Osteocyte (in vitro differentiated cells): ENCODE measurements at regions not wholly inside any gene's neighbourhood (a gene's known extent, or its start where the extent isn't known, plus 50 kb on each side); places are given as distances from the start of the nearest gene placed in this dataset.

Source experiments
- DNase-seq: peaks from one replicate; pipeline ENCODE4 v3.0.0; 2021; ENCODE audit warnings: mixed read lengths; ENCODE audit not compliant: unreplicated experiment; ENCODE audit errors: extremely low spot score
- H3K27ac Mint-ChIP-seq: one replicate; pipeline ENCODE4 v1.8.0; 2021; ENCODE audit warnings: mild to moderate bottlenecking, mixed read lengths; ENCODE audit not compliant: unreplicated experiment
- H3K27me3 Mint-ChIP-seq: one replicate; pipeline ENCODE4 v1.8.0; 2021; ENCODE audit warnings: mixed read lengths; ENCODE audit not compliant: unreplicated experiment
- H3K36me3 Mint-ChIP-seq: one replicate; pipeline ENCODE4 v1.8.0; 2021; ENCODE audit warnings: mixed read lengths; ENCODE audit not compliant: unreplicated experiment
- H3K4me1 Mint-ChIP-seq: one replicate; pipeline ENCODE4 v1.8.0; 2021; ENCODE audit warnings: mixed read lengths; ENCODE audit not compliant: unreplicated experiment
- H3K4me3 Mint-ChIP-seq: one replicate; pipeline ENCODE4 v1.8.0; 2021; ENCODE audit warnings: mild to moderate bottlenecking, moderate library complexity, mixed read lengths; ENCODE audit not compliant: unreplicated experiment
- H3K9me3 Mint-ChIP-seq: one replicate; pipeline ENCODE4 v1.8.0; 2021; ENCODE audit warnings: mixed read lengths; ENCODE audit not compliant: unreplicated experiment
- TF ChIP-seq, protein P1 (sequence below): fragments of 200-600 bp; sonication (generic); IDR thresholded peaks from 2 replicates; pipeline ENCODE4 v1.5.0; 2021; ENCODE audit warnings: antibody characterized with exemption, mild to moderate bottlenecking, moderate library complexity

DNA sequence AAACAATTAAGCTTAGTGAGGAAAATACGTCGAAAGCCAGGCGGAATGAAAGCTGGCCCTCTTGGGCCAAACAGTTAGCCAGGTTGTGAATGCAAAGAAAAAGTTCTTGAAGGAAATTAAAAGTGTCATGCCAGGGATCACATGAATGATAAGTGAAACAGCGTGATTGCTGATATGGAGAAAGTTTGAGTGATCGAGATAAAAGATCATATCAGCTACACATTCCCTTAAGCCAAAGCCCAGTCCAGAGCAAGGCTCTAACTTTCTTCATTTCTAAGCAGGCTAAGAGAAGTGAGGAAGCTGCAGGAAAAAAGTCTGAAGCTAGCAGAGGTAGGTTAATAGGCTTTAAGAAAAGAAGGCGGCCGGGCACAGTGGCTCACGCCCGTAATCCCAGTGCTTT is 254.0 kb downstream of the EFNB2 start:
- Mint-ChIP-seq H3K27me3 (no peaks in the 10 kb centered on the region), H3K36me3 (no peaks in the 10 kb centered on the region), H3K4me1 (peaks cover 15% of the 10 kb centered on the region), H3K4me3 (no peak overlapping the region), H3K9me3 (peaks cover 12% of the 10 kb centered on the region), H3K27ac (no peak overlapping the region)
- TF ChIP-seq, protein P1, sequence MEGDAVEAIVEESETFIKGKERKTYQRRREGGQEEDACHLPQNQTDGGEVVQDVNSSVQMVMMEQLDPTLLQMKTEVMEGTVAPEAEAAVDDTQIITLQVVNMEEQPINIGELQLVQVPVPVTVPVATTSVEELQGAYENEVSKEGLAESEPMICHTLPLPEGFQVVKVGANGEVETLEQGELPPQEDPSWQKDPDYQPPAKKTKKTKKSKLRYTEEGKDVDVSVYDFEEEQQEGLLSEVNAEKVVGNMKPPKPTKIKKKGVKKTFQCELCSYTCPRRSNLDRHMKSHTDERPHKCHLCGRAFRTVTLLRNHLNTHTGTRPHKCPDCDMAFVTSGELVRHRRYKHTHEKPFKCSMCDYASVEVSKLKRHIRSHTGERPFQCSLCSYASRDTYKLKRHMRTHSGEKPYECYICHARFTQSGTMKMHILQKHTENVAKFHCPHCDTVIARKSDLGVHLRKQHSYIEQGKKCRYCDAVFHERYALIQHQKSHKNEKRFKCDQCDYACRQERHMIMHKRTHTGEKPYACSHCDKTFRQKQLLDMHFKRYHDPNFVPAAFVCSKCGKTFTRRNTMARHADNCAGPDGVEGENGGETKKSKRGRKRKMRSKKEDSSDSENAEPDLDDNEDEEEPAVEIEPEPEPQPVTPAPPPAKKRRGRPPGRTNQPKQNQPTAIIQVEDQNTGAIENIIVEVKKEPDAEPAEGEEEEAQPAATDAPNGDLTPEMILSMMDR, result no peak
- no peak for DNase-seq

DNA sequence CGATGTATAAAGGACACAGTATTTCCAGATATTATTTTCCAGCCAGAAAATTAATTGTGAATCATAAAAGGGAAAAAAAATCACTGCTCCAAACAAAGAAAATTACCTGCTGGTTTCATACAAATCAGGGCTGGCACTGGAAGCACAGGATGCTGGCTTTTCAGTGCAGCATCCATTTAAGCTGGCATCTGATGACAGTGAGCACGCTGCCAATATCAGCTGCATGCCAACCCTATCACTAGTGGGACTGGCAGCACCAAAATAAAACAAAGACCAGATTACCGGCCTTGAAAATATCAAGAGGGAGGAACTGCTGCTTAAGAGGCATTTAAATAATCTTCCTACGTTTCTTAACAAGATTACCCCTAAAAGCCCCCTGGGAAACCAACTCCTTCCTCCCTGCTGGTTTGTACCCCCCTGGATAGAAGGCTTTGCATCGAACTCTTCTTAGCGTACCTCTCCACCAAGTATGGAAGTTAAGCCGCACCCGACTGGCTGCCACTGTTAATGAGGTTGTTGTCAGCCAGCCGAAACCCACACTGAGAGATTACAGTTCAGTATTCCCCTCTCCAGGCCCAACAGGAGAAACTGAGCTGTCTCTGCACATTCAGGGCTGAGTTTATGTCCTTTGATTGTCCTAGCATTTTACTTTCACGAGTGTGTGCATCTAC is 257.8 kb downstream of the EFNB2 start:
- DNase-seq, result no peak
- Mint-ChIP-seq H3K4me3 (no peak overlapping the region), H3K27ac (no peak overlapping the region), H3K9me3 (peaks cover 2% of the 10 kb centered on the region), H3K27me3 (no peaks in the 10 kb centered on the region), H3K4me1 (peaks cover 17% of the 10 kb centered on the region), H3K36me3 (no peaks in the 10 kb centered on the region)
- TF ChIP-seq, protein P1, result no peak

DNA sequence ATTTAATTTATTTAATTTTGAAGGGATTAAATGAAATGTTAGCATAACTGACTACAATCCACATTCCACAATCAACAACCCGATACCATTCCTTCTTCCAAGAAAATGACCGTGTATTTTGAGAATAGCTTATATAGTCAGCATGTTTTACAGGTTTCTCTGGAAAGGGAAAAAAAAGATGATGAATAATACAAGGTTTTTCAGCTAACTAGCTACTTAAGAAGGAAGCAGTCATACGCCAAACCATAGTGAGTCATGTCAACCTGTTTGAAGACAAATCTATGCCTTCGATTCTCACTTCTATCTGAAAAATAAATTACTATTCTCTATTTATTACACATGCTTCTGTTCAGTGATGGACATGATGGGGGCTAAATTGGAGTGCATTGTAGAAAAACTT is 258.6 kb downstream of the EFNB2 start:
- H3K36me3 Mint-ChIP-seq, result no peaks in the 10 kb centered on the region
- H3K27ac Mint-ChIP-seq, result no peak overlapping the region
- no peak for DNase-seq
- TF ChIP-seq, protein P1, result no peak
- H3K27me3 Mint-ChIP-seq, result no peaks in the 10 kb centered on the region
- no peaks in the 10 kb centered on the region for H3K9me3 Mint-ChIP-seq
- H3K4me3 Mint-ChIP-seq, result no peak overlapping the region
- peaks cover 17% of the 10 kb centered on the region for H3K4me1 Mint-ChIP-seq

DNA sequence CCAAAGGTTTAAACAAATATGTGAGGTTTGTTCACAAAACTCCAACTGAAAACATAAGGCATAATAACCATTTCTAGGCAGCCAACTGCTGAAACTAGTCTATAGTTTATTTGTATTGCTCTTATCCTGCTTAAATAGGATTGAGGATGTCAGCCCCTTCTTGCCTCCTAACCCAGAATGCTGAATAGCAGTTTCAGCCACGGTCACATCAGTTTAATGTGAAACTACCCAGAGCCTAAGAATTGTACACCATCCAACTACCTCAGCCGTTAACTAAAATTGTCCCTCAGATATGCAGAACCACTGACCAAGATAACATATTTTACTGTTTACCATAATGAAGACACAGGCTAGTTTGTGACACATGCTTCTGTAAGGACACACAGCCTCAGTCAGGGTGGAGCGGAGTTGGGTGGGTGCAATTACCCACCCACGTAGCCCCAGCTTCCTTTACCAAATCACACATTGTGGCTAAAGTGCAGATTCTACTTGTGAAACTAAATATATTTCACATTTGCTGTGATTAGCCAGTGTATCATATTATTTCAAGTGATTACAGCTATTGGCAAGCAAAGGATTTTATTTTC is 259.9 kb downstream of the EFNB2 start:
- DNase-seq, result no peak
- H3K36me3 Mint-ChIP-seq, result no peaks in the 10 kb centered on the region
- H3K9me3 Mint-ChIP-seq, result no peaks in the 10 kb centered on the region
- TF ChIP-seq, protein P1, result no peak
- no peaks in the 10 kb centered on the region for H3K27me3 Mint-ChIP-seq
- peaks cover 17% of the 10 kb centered on the region for H3K4me1 Mint-ChIP-seq
- no peak overlapping the region for H3K4me3 Mint-ChIP-seq
- H3K27ac Mint-ChIP-seq, result peak overlapping the region; percentile 46

DNA sequence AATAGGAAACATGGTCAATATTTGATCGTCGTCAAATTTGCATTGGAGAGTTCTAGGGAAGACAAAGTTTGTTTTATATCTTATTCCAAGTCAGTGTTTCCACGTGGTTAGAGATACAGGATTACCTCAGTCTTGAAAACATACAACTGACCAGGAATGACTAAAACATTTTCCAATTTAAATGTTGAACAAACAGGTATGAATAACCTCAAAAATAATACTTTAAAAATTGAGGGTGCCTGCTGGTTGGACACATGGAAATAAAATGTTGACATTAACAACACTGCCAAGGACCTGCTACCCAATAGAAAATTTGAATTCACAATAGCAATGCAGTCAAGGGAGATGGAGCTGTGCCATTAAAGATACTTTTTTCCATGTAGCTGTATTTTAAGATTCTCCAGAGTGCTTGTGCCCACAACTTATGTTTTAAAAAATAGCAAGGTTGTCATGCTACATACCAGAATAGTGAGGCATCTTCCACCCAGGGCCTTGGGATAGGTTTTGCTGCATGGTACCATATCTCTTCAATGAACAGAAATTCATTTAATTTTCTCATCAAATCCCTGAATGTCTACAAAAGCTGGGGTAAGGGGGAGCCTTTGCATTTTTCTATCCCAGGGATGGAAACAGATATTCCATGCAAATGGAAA is 260.8 kb downstream of the EFNB2 start:
- Mint-ChIP-seq H3K27me3 (no peaks in the 10 kb centered on the region), H3K4me1 (peaks cover 17% of the 10 kb centered on the region), H3K9me3 (no peaks in the 10 kb centered on the region), H3K4me3 (no peak overlapping the region), H3K27ac (peak overlapping the region; percentile 46), H3K36me3 (no peaks in the 10 kb centered on the region)
- TF ChIP-seq, protein P1, result no peak
- no peak for DNase-seq
